K562 (cell line): ENCODE measurements at regions not wholly inside any gene's neighbourhood (a gene's known extent, or its start where the extent isn't known, plus 50 kb on each side); places are given as distances from the start of the nearest gene placed in this dataset.

Source experiments
- ATAC-seq: fragments of 200-7000 bp; cut with Tn5 transposase; 3 replicates; pipeline ENCODE4 v1.9.1; 2020; ENCODE audit warnings: moderate library complexity
- BruUV-seq: library from RNA; stranded (reverse); fragments of 400-500 nt; replicated peaks from 2 replicates; lab custom pipeline; 2021; lab: Mats Ljungman, UMichigan
- CTCF ChIA-PET: fragments of 300-600 bp; formaldehyde crosslinking; extraction: SDS; loops from one replicate; lab custom pipeline; 2021; ENCODE audit warnings: low intra/inter-chr PET ratio; lab: Yijun Ruan, JAX
- POLR2A ChIA-PET: fragments of 300-600, 350-650 bp; sonication (Branson Sonifier 250); formaldehyde crosslinking; extraction: SDS; loops from one replicate; lab custom pipeline; 2021; ENCODE audit warnings: antibody characterized with exemption, inconsistent platforms; lab: Yijun Ruan, JAX
- DNase-seq, 4 experiments: peaks; one replicate each; pipeline versions ENCODE4 v3.0.0 to v3.0.0-alpha.2; 2011 to 2018; ENCODE audit warnings: low spot score in 3 of 4, mixed read lengths in 3 of 4; ENCODE audit errors: extremely low read depth in 1 of 4
- FAIRE-seq: peaks from 2 replicates; lab custom pipeline; 2011; peaks lifted over from hg19 to GRCh38; lab: Jason Lieb, UNC
- H2AFZ ChIP-seq: 2 replicates; pipeline ENCODE4 v1.6.0; 2011; ENCODE audit warnings: low read depth, low read length, control low read depth, inconsistent platforms
- H3K27ac ChIP-seq: fragments of 200-600 bp; 3 replicates; pipeline ENCODE4 v1.8.0; 2011; ENCODE audit warnings: low read depth, mild to moderate bottlenecking, control low read depth, inconsistent platforms, low read length, moderate library complexity, mixed read lengths; ENCODE audit errors: extremely low read depth
- H3K27me3 ChIP-seq, 2 experiments: fragments of 300-600 bp in 1 of 2; 2 replicates in 1 of 2; 3 replicates in 1 of 2; pipeline versions ENCODE4 v1.6.0 to v1.8.0; 2011; ENCODE audit warnings: inconsistent platforms in 2 of 2, low read length in 2 of 2, mild to moderate bottlenecking in 1 of 2, mixed read lengths in 1 of 2, moderate library complexity in 1 of 2; ENCODE audit not compliant: control insufficient read depth in 2 of 2, insufficient read depth in 2 of 2
- H3K36me3 ChIP-seq: fragments of 300-600 bp; 3 replicates; pipeline ENCODE4 v1.8.0; 2011; ENCODE audit warnings: mild to moderate bottlenecking, low read length, inconsistent platforms; ENCODE audit not compliant: control insufficient read depth, insufficient read depth
- H3K4me1 ChIP-seq, 2 experiments: fragments of 200-600 bp in 1 of 2; replicated peaks in 1 of 2; 2 replicates in 1 of 2; 3 replicates in 1 of 2; pipeline versions ENCODE4 v1.5.1 to v1.8.0; 2011; ENCODE audit warnings: inconsistent platforms in 2 of 2, low read length in 2 of 2, mild to moderate bottlenecking in 1 of 2, mixed read lengths in 1 of 2, moderate library complexity in 1 of 2; ENCODE audit not compliant: control insufficient read depth in 2 of 2, insufficient read depth in 2 of 2
- H3K4me2 ChIP-seq: 2 replicates; pipeline ENCODE4 v1.6.1; 2011; ENCODE audit warnings: low read length, control low read depth, inconsistent platforms, mixed read lengths; ENCODE audit not compliant: insufficient read depth
- H3K4me3 ChIP-seq: fragments of 200-600 bp; sonication (generic), shearing (Covaris generic); 2 replicates; pipeline ENCODE4 v1.5.1; 2016; ENCODE audit warnings: control low read depth, inconsistent platforms
- H3K79me2 ChIP-seq: fragments of 200-600 bp; 3 replicates; pipeline ENCODE4 v1.8.0; 2011; ENCODE audit warnings: low read length, inconsistent platforms; ENCODE audit not compliant: control insufficient read depth, insufficient read depth
- H3K9ac ChIP-seq, 2 experiments: 2 replicates each; pipeline versions ENCODE4 v1.6.0 to v1.6.1; 2011; ENCODE audit warnings: low read depth in 2 of 2, low read length in 2 of 2, control low read depth in 1 of 2, inconsistent platforms in 1 of 2, mild to moderate bottlenecking in 1 of 2, mixed read lengths in 1 of 2; ENCODE audit not compliant: insufficient read depth in 1 of 2
- H3K9me1 ChIP-seq: one replicate; pipeline ENCODE4 v1.6.0; 2011; ENCODE audit warnings: inconsistent platforms, mild to moderate bottlenecking, low read length, moderate library complexity; ENCODE audit not compliant: control insufficient read depth, insufficient read depth
- H3K9me3 ChIP-seq: replicated peaks from 2 replicates; pipeline ENCODE4 v1.5.1; 2011; ENCODE audit warnings: low read depth, low read length, inconsistent platforms; ENCODE audit not compliant: control insufficient read depth, insufficient read depth
- H4K20me1 ChIP-seq: replicated peaks from 2 replicates; pipeline ENCODE4 v1.6.1; 2011; ENCODE audit warnings: low read length, inconsistent platforms, mixed read lengths; ENCODE audit not compliant: control insufficient read depth, insufficient read depth
- CEBPG ChIP-seq, 3 experiments: fragments of 200-800 bp in 1 of 3; sonication (Bioruptor generic) in 1 of 3; sonication (generic) in 1 of 3; formaldehyde crosslinking in 1 of 3; IDR thresholded peaks in 2 of 3; conservative IDR thresholded peaks in 1 of 3; 2 replicates each; pipeline versions ENCODE4 v1.6.1 to v1.8.0; 2016 to 2022; ENCODE audit warnings: missing compliant biosample characterization in 2 of 3, missing genetic modification characterization in 2 of 3, mild to moderate bottlenecking in 1 of 3, missing genetic modification reagents in 1 of 3
- DIDO1 ChIP-seq: fragments of 450-650 bp; IDR thresholded peaks from 2 replicates; pipeline ENCODE4 v1.6.1; 2016; ENCODE audit warnings: low read depth, missing biosample characterization, missing genetic modification characterization
- ERF ChIP-seq: fragments of 450-650 bp; formaldehyde crosslinking; IDR thresholded peaks from 2 replicates; pipeline ENCODE4 v1.4.0; 2020; ENCODE audit warnings: mild to moderate bottlenecking, mixed read lengths
- FOSL1 ChIP-seq: fragments of 200-800 bp; sonication (Bioruptor generic); conservative IDR thresholded peaks from 2 replicates; pipeline ENCODE4 v1.6.1; 2016; ENCODE audit warnings: missing genetic modification characterization, missing compliant biosample characterization
- GTF2F1 ChIP-seq: IDR thresholded peaks from 2 replicates; pipeline ENCODE4 v1.6.1; 2011; ENCODE audit warnings: low read depth, low read length, improper control_type of control experiment
- KAT2B ChIP-seq: IDR thresholded peaks from one replicate; pipeline ENCODE4 v1.6.1; 2012; ENCODE audit warnings: low read depth, mild to moderate bottlenecking, control low read depth, inconsistent platforms, low read length, moderate library complexity
- POLR2AphosphoS5 ChIP-seq: IDR thresholded peaks from 2 replicates; pipeline ENCODE4 v1.6.1; 2011; ENCODE audit warnings: mild to moderate bottlenecking, low read depth, low read length, moderate library complexity; ENCODE audit not compliant: control insufficient read depth, insufficient read depth
- RAD51 ChIP-seq: fragments of 450-650 bp; IDR thresholded peaks from 2 replicates; pipeline ENCODE4 v1.7.1; 2016; ENCODE audit warnings: low read depth, mild to moderate bottlenecking, borderline replicate concordance
- RB1 ChIP-seq: fragments of 450-650 bp; IDR thresholded peaks from 2 replicates; pipeline ENCODE4 v1.6.1; 2017; ENCODE audit warnings: low read depth, mild to moderate bottlenecking
- SRSF7 ChIP-seq: fragments of 200-400 bp; formaldehyde crosslinking; optimal IDR thresholded peaks from 2 replicates; pipeline ENCODE3; 2017; ENCODE audit warnings: mild to moderate bottlenecking, low read depth, low read length
- ZFP1 ChIP-seq: fragments of 450-650 bp; formaldehyde crosslinking; IDR thresholded peaks from 2 replicates; pipeline ENCODE4 v1.4.0; 2020; ENCODE audit warnings: mild to moderate bottlenecking, mixed read lengths
- ZNF174 ChIP-seq: fragments of 250-450 bp; sonication (Bioruptor Pico); IDR thresholded peaks from 2 replicates; pipeline ENCODE4 v1.4.0; 2020; ENCODE audit warnings: mild to moderate bottlenecking
- WGBS: fragments of 100-300 bp; shearing (Covaris generic); methylation state at CpG from one replicate; pipeline ENCODE4 v1.1.6; 2016; ENCODE audit warnings: low coverage, mixed read lengths; ENCODE audit not compliant: insufficient coverage; ENCODE audit errors: missing lambda C conversion rate; 5-methylcytosine and 5-hydroxymethylcytosine counted together
- in situ Hi-C: fragments of 300-500 bp; cut with MboI; formaldehyde crosslinking; loops from 4 replicates; pipeline ENCODE4 v1.15.0; 2018; ENCODE audit warnings: inconsistent platforms, mixed read lengths
- intact Hi-C: fragments of 100-400 bp; cut with micrococcal nuclease; formaldehyde crosslinking; loops from 2 replicates; pipeline ENCODE4 v1.14.2; 2022
- TF ChIP-seq, protein P1 (sequence below): IDR thresholded peaks from 2 replicates; pipeline ENCODE4 v1.6.1; 2012; ENCODE audit warnings: low read depth, low read length, improper control_type of control experiment, borderline replicate concordance
- TF ChIP-seq, protein P2 (sequence below), 2 experiments: IDR thresholded peaks; 2 replicates each; pipeline ENCODE4 v1.6.1; 2011; ENCODE audit warnings: borderline replicate concordance in 1 of 2, control low read depth in 1 of 2, low read depth in 1 of 2, low read length in 1 of 2, mild to moderate bottlenecking in 1 of 2, mixed read lengths in 1 of 2, moderate library complexity in 1 of 2; ENCODE audit not compliant: insufficient read depth in 1 of 2, insufficient read length in 1 of 2, poor library complexity in 1 of 2, severe bottlenecking in 1 of 2; ENCODE audit errors: extremely low read depth in 1 of 2
- TF ChIP-seq, protein P3 (sequence below): sonication (generic); IDR thresholded peaks from 2 replicates; pipeline ENCODE4 v1.6.1; 2016
- TF ChIP-seq, protein P4 (sequence below): fragments of 250-450 bp; sonication (Bioruptor Pico); IDR thresholded peaks from 2 replicates; pipeline ENCODE4 v1.5.0; 2021
- TF ChIP-seq, protein P5 (sequence below), 2 experiments: fragments of 450-650 bp in 1 of 2; sonication (generic) in 1 of 2; formaldehyde crosslinking; conservative IDR thresholded peaks; 2 replicates each; pipeline versions ENCODE4 v1.4.0 to v1.8.1; 2020 to 2022; ENCODE audit warnings: mild to moderate bottlenecking in 1 of 2, missing genetic modification reagents in 1 of 2

DNA sequence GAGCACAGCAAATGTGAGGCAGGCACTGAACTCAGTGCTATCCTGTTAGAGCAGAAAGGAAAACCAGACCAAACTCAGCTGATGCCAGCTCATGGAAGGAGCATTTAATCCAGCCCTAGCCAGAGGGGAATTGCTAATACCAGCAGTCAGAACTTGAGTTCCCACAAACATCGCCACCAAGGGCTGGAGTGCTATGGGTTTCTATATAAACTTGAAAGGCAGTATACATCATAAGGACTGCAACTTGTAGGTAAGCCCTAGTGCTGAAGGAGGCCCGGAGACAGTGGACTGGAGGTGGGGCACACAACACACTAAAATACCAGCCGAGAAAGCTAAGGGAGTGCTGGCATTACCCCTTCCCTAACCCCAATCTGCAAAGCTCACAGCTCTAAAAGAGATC, 440.2 kb downstream of the PRR32 start:
- no peak overlapping the region for H3K9ac ChIP-seq
- ChIA-PET CTCF (no interaction called here), POLR2A (no interaction called here)
- no TSS peak for BruUV-seq
- no peaks in the 10 kb centered on the region for H3K79me2 ChIP-seq
- no peak for ATAC-seq
- DNase-seq, result no peak
- H3K27me3 ChIP-seq, result no peaks in the 10 kb centered on the region
- H4K20me1 ChIP-seq, result no peaks in the 10 kb centered on the region
- no peak overlapping the region for H3K4me3 ChIP-seq
- no peak for FAIRE-seq
- H3K27ac ChIP-seq, result no peak overlapping the region
- in situ Hi-C loops (no loop called here), intact Hi-C loops (no loop called here)
- H3K9me1 ChIP-seq, result no peaks in the 10 kb centered on the region
- H2AFZ ChIP-seq, result no peak overlapping the region
- 0% methylated on average over 3 of the region's 3 CpGs for WGBS
- no peaks in the 10 kb centered on the region for H3K36me3 ChIP-seq
- no peaks in the 10 kb centered on the region for H3K9me3 ChIP-seq
- no peaks in the 10 kb centered on the region for H3K4me1 ChIP-seq
- H3K4me2 ChIP-seq, result no peak overlapping the region
- TF ChIP-seq, protein P1, sequence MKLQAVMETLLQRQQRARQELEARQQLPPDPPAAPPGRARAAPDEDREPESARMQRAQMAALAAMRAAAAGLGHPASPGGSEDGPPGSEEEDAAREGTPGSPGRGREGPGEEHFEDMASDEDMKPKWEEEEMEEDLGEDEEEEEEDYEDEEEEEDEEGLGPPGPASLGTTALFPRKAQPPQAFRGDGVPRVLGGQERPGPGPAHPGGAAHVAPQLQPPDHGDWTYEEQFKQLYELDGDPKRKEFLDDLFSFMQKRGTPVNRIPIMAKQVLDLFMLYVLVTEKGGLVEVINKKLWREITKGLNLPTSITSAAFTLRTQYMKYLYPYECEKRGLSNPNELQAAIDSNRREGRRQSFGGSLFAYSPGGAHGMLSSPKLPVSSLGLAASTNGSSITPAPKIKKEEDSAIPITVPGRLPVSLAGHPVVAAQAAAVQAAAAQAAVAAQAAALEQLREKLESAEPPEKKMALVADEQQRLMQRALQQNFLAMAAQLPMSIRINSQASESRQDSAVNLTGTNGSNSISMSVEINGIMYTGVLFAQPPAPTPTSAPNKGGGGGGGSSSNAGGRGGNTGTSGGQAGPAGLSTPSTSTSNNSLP, result no peak
- TF ChIP-seq ERF (CRISPR knock-in tag) (no peak), GTF2F1 (no peak), RB1 (no peak), KAT2B (no peak), SRSF7 (no peak), ZNF174 (CRISPR knock-in tag) (no peak), CEBPG (CRISPR knock-in tag; IDR thresholded peaks at IDR 0.05) (no peak), CEBPG (tag; conservative IDR thresholded peaks at IDR 0.05 in 1 of 2, IDR thresholded peaks at IDR 0.05 in 1 of 2) (no peak), DIDO1 (tag) (no peak), ZFP1 (CRISPR knock-in tag) (no peak), POLR2AphosphoS5 (no peak), RAD51 (no peak), FOSL1 (tag) (no peak)
- TF ChIP-seq, protein P2, sequence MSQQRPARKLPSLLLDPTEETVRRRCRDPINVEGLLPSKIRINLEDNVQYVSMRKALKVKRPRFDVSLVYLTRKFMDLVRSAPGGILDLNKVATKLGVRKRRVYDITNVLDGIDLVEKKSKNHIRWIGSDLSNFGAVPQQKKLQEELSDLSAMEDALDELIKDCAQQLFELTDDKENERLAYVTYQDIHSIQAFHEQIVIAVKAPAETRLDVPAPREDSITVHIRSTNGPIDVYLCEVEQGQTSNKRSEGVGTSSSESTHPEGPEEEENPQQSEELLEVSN (IDR thresholded peaks at IDR 0.05; ENCODE audit: borderline replicate concordance in 1 of 2, extremely low read depth in 1 of 2, insufficient read depth in 1 of 2, insufficient read length in 1 of 2, low read depth in 1 of 2, low read length in 1 of 2, poor library complexity in 1 of 2, severe bottlenecking in 1 of 2), result no peak
- TF ChIP-seq, protein P3, sequence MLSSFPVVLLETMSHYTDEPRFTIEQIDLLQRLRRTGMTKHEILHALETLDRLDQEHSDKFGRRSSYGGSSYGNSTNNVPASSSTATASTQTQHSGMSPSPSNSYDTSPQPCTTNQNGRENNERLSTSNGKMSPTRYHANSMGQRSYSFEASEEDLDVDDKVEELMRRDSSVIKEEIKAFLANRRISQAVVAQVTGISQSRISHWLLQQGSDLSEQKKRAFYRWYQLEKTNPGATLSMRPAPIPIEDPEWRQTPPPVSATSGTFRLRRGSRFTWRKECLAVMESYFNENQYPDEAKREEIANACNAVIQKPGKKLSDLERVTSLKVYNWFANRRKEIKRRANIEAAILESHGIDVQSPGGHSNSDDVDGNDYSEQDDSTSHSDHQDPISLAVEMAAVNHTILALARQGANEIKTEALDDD, result no peak
- TF ChIP-seq, protein P4, sequence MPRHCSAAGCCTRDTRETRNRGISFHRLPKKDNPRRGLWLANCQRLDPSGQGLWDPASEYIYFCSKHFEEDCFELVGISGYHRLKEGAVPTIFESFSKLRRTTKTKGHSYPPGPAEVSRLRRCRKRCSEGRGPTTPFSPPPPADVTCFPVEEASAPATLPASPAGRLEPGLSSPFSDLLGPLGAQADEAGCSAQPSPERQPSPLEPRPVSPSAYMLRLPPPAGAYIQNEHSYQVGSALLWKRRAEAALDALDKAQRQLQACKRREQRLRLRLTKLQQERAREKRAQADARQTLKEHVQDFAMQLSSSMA, result no peak
- TF ChIP-seq, protein P5, sequence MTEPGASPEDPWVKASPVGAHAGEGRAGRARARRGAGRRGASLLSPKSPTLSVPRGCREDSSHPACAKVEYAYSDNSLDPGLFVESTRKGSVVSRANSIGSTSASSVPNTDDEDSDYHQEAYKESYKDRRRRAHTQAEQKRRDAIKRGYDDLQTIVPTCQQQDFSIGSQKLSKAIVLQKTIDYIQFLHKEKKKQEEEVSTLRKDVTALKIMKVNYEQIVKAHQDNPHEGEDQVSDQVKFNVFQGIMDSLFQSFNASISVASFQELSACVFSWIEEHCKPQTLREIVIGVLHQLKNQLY (CRISPR knock-in tag; conservative IDR thresholded peaks at IDR 0.05), result no peak
